ENCODE measurements at regions not wholly inside any gene's neighbourhood (a gene's known extent, or its start where the extent isn't known, plus 50 kb on each side); places are given as distances from the start of the nearest gene placed in this dataset.
"Not testable (repeated sequence)": the region's sequence is repeated elsewhere in the genome, so short reads cannot be mapped to it uniquely, and the experiment has no call there.

- H3K4me1 ChIP-seq; H3K27ac ChIP-seq; DNase-seq; intact Hi-C loops (cut with DNase I; ENCODE audit: low total_unique reads); H3K36me3 ChIP-seq; H3K4me3 ChIP-seq; H3K9me3 ChIP-seq; in situ Hi-C loops (cut with MboI; ENCODE audit: low pct_ligation_motif_present in 1 of 4, low pct_unique_long_range_greater_than_20kb in 1 of 4, low sequenced_read_pairs in 3 of 4); H3K27me3 ChIP-seq: not testable (repeated sequence)
- 94% methylated on average over 18 of the region's 18 CpGs; no CpG with 5 or more reads in 1 of the 2 donors for WGBS, 2 donors (ENCODE audit: low coverage in 1 of 2)
These were observed 255.8 kb downstream of the ANKRD30B start for GRCh38 chr18:15003636-15004269.

- WGBS, 2 donors (ENCODE audit: low coverage in 1 of 2), result 91% methylated on average over 15 of the region's 22 CpGs; no CpG with 5 or more reads in 1 of the 2 donors
- DNase-seq; H3K36me3 ChIP-seq; H3K27ac ChIP-seq; in situ Hi-C loops (cut with MboI; ENCODE audit: low pct_ligation_motif_present in 1 of 4, low pct_unique_long_range_greater_than_20kb in 1 of 4, low sequenced_read_pairs in 3 of 4); H3K4me3 ChIP-seq; H3K4me1 ChIP-seq; intact Hi-C loops (cut with DNase I; ENCODE audit: low total_unique reads); H3K27me3 ChIP-seq; H3K9me3 ChIP-seq: not testable (repeated sequence)
These were observed 256.4 kb downstream of the ANKRD30B start for GRCh38 chr18:15004270-15004973.

- no peak overlapping the region for H3K27ac ChIP-seq
- no peaks in the 10 kb centered on the region for H3K27me3 ChIP-seq
- H3K9me3 ChIP-seq, result no peaks in the 10 kb centered on the region
- DNase-seq, result no peak
- 86% methylated on average over 28 of the region's 28 CpGs; no CpG with 5 or more reads in 1 of the 2 donors for WGBS, 2 donors (ENCODE audit: low coverage in 1 of 2)
- no peaks in the 10 kb centered on the region for H3K36me3 ChIP-seq
- intact Hi-C loops (cut with DNase I; ENCODE audit: low total_unique reads), result no loop called here
- H3K4me3 ChIP-seq, result no peak overlapping the region
- no peaks in the 10 kb centered on the region for H3K4me1 ChIP-seq
- TF ChIP-seq EP300 (IDR thresholded peaks at IDR 0.05; ENCODE audit: low read depth) (no peak), POLR2AphosphoS5 (IDR thresholded peaks at IDR 0.05) (no peak), POLR2A (IDR thresholded peaks at IDR 0.05) (no peak), CTCF (IDR thresholded peaks at IDR 0.05) (no peak)
- in situ Hi-C loops (cut with MboI; ENCODE audit: low pct_ligation_motif_present in 1 of 4, low pct_unique_long_range_greater_than_20kb in 1 of 4, low sequenced_read_pairs in 3 of 4), result no loop called here
These were observed 257.6 kb downstream of the ANKRD30B start for GRCh38 chr18:15005313-15006130.

GRCh38 chr18:15006616-15007015, 258.6 kb downstream of the ANKRD30B start:
- 75 to 80% methylated on average over 1 to 3 of the region's 3 CpGs for WGBS, 2 donors (ENCODE audit: low coverage in 1 of 2)
- H3K27ac ChIP-seq; DNase-seq; intact Hi-C loops (cut with DNase I; ENCODE audit: low total_unique reads); H3K4me3 ChIP-seq; H3K27me3 ChIP-seq; H3K36me3 ChIP-seq; H3K9me3 ChIP-seq; in situ Hi-C loops (cut with MboI; ENCODE audit: low pct_ligation_motif_present in 1 of 4, low pct_unique_long_range_greater_than_20kb in 1 of 4, low sequenced_read_pairs in 3 of 4); H3K4me1 ChIP-seq: not testable (repeated sequence)

- in situ Hi-C loops (cut with MboI; ENCODE audit: low pct_ligation_motif_present in 1 of 4, low pct_unique_long_range_greater_than_20kb in 1 of 4, low sequenced_read_pairs in 3 of 4); H3K36me3 ChIP-seq; H3K27me3 ChIP-seq; DNase-seq; H3K4me3 ChIP-seq; H3K4me1 ChIP-seq; H3K9me3 ChIP-seq; H3K27ac ChIP-seq; intact Hi-C loops (cut with DNase I; ENCODE audit: low total_unique reads): not testable (repeated sequence)
These were observed 278.1 kb downstream of the ANKRD30B start for GRCh38 chr18:15026041-15026440.

- H3K4me3 ChIP-seq; intact Hi-C loops (cut with DNase I; ENCODE audit: low total_unique reads); H3K36me3 ChIP-seq; H3K27ac ChIP-seq; in situ Hi-C loops (cut with MboI; ENCODE audit: low pct_ligation_motif_present in 1 of 4, low pct_unique_long_range_greater_than_20kb in 1 of 4, low sequenced_read_pairs in 3 of 4); H3K9me3 ChIP-seq; H3K27me3 ChIP-seq; DNase-seq; H3K4me1 ChIP-seq: not testable (repeated sequence)
- WGBS, 2 donors (ENCODE audit: low coverage in 1 of 2), result 4 to 20% methylated on average over 3 to 4 of the region's 4 CpGs
- peak in 1 of 5 experiments; percentile 29 for TF ChIP-seq CTCF (IDR thresholded peaks at IDR 0.05)
These were observed 280.1 kb downstream of the ANKRD30B start for GRCh38 chr18:15028037-15028436.

GRCh38 chr18:15060279-15060880, 312.4 kb downstream of the ANKRD30B start:
- H3K27ac ChIP-seq; intact Hi-C loops (cut with DNase I; ENCODE audit: low total_unique reads); H3K4me1 ChIP-seq; DNase-seq; H3K4me3 ChIP-seq; H3K36me3 ChIP-seq; H3K27me3 ChIP-seq; H3K9me3 ChIP-seq; in situ Hi-C loops (cut with MboI; ENCODE audit: low pct_ligation_motif_present in 1 of 4, low pct_unique_long_range_greater_than_20kb in 1 of 4, low sequenced_read_pairs in 3 of 4): not testable (repeated sequence)
- 40 to 49% methylated on average over 1 to 5 of the region's 12 CpGs for WGBS, 2 donors (ENCODE audit: low coverage in 1 of 2)

- WGBS, 2 donors (ENCODE audit: low coverage in 1 of 2), result 84% methylated on average over 8 of the region's 9 CpGs; no CpG with 5 or more reads in 1 of the 2 donors
- H3K27me3 ChIP-seq; H3K9me3 ChIP-seq; H3K4me3 ChIP-seq; in situ Hi-C loops (cut with MboI; ENCODE audit: low pct_ligation_motif_present in 1 of 4, low pct_unique_long_range_greater_than_20kb in 1 of 4, low sequenced_read_pairs in 3 of 4); H3K4me1 ChIP-seq; DNase-seq; H3K36me3 ChIP-seq; intact Hi-C loops (cut with DNase I; ENCODE audit: low total_unique reads); H3K27ac ChIP-seq: not testable (repeated sequence)
These were observed 313.4 kb downstream of the ANKRD30B start for GRCh38 chr18:15061289-15061896.
